Large intestine (tissue), 3 donors: ENCODE measurements at regions not wholly inside any gene's neighbourhood (a gene's known extent, or its start where the extent isn't known, plus 50 kb on each side); places are given as distances from the start of the nearest gene placed in this dataset.

ENCODE experiments used
- DNase-seq, 2 donors: peaks; one replicate each; pipeline versions ENCODE4 v3.0.0 to v3.0.0-alpha.2; 2013
- H3K27ac ChIP-seq: one replicate; pipeline ENCODE4 v1.5.1; 2013; ENCODE audit warnings: low read length
- H3K27me3 ChIP-seq: 2 replicates; pipeline ENCODE4 v1.6.1; 2013; ENCODE audit warnings: low read length; ENCODE audit not compliant: control insufficient read depth, insufficient read depth
- H3K36me3 ChIP-seq: 2 replicates; pipeline ENCODE4 v1.6.1; 2013; ENCODE audit warnings: low read length; ENCODE audit not compliant: control insufficient read depth, insufficient read depth
- H3K4me1 ChIP-seq: one replicate; pipeline ENCODE4 v1.6.1; 2013; ENCODE audit warnings: low read length; ENCODE audit not compliant: control insufficient read depth, insufficient read depth
- H3K4me3 ChIP-seq: one replicate; pipeline ENCODE4 v1.5.1; 2013; ENCODE audit warnings: low read length
- H3K9me3 ChIP-seq: one replicate; pipeline ENCODE4 v1.6.1; 2013; ENCODE audit warnings: mild to moderate bottlenecking, low read depth, low read length, moderate library complexity; ENCODE audit not compliant: control insufficient read depth
- WGBS: methylation state at CpG from one replicate; pipeline ENCODE4 v1.1.5; 2013; ENCODE audit warnings: low lambda C conversion rate; ENCODE audit not compliant: insufficient coverage; 5-methylcytosine and 5-hydroxymethylcytosine counted together

GRCh38 chr7:94054130-94054529, 50.0 kb upstream of the BET1 start:
- no peaks in the 10 kb centered on the region for H3K4me1 ChIP-seq
- H3K9me3 ChIP-seq = no peaks in the 10 kb centered on the region
- H3K36me3 ChIP-seq = no peaks in the 10 kb centered on the region
- peaks cover 9% of the 10 kb centered on the region for H3K27me3 ChIP-seq
- no peak overlapping the region for H3K4me3 ChIP-seq
- DNase-seq = no peak
- H3K27ac ChIP-seq = no peak overlapping the region
- WGBS = 94% methylated on average over 2 of the region's 4 CpGs

- DNase-seq = no peak
- no peaks in the 10 kb centered on the region for H3K9me3 ChIP-seq
These were observed 51.8 kb upstream of the BET1 start for GRCh38 chr7:94055963-94056362.

GRCh38 chr7:94056796-94057207, 52.6 kb upstream of the BET1 start:
- Histone ChIP-seq H3K9me3 (no peaks in the 10 kb centered on the region), H3K36me3 (no peaks in the 10 kb centered on the region), H3K27me3 (peaks cover 7% of the 10 kb centered on the region), H3K27ac (no peak overlapping the region), H3K4me3 (no peak overlapping the region), H3K4me1 (no peaks in the 10 kb centered on the region)
- DNase-seq = no peak
- WGBS = no CpG with 5 or more reads among the region's 3 CpGs

More at GRCh38 chr7:94055963-94056362, 51.8 kb upstream of the BET1 start:
- Histone ChIP-seq H3K4me3 (no peak overlapping the region), H3K4me1 (no peaks in the 10 kb centered on the region), H3K27ac (no peak overlapping the region), H3K36me3 (no peaks in the 10 kb centered on the region), H3K27me3 (peaks cover 8% of the 10 kb centered on the region)

- Histone ChIP-seq H3K27ac (no peak overlapping the region), H3K9me3 (no peaks in the 10 kb centered on the region), H3K4me1 (no peaks in the 10 kb centered on the region), H3K36me3 (no peaks in the 10 kb centered on the region), H3K4me3 (no peak overlapping the region), H3K27me3 (peaks cover 4% of the 10 kb centered on the region)
- no peak for DNase-seq
- WGBS = no CpG with 5 or more reads among the region's 4 CpGs
These were observed 53.8 kb upstream of the BET1 start for GRCh38 chr7:94057955-94058354.

- Histone ChIP-seq H3K27ac (no peak overlapping the region), H3K4me1 (no peaks in the 10 kb centered on the region), H3K27me3 (peaks cover 2% of the 10 kb centered on the region), H3K4me3 (no peak overlapping the region), H3K36me3 (no peaks in the 10 kb centered on the region), H3K9me3 (no peaks in the 10 kb centered on the region)
- DNase-seq = no peak
- WGBS = 10% methylated on average over 2 of the region's 5 CpGs
These were observed 55.6 kb upstream of the BET1 start for GRCh38 chr7:94059746-94060145.

- Histone ChIP-seq H3K9me3 (no peaks in the 10 kb centered on the region), H3K27me3 (peaks cover 2% of the 10 kb centered on the region), H3K27ac (no peak overlapping the region), H3K4me3 (no peak overlapping the region), H3K4me1 (no peaks in the 10 kb centered on the region), H3K36me3 (no peaks in the 10 kb centered on the region)
- no CpG with 5 or more reads among the region's 5 CpGs for WGBS
- no peak for DNase-seq
These were observed 56.6 kb upstream of the BET1 start for GRCh38 chr7:94060752-94061151.

GRCh38 chr7:94061326-94061725, 57.2 kb upstream of the BET1 start:
- no peaks in the 10 kb centered on the region for H3K36me3 ChIP-seq
- H3K9me3 ChIP-seq = no peaks in the 10 kb centered on the region
- 94% methylated on average over 2 of the region's 3 CpGs for WGBS
- no peak for DNase-seq
- no peak overlapping the region for H3K27ac ChIP-seq
- H3K27me3 ChIP-seq = peaks cover 2% of the 10 kb centered on the region
- H3K4me3 ChIP-seq = no peak overlapping the region
- H3K4me1 ChIP-seq = no peaks in the 10 kb centered on the region

- no peak for DNase-seq
- Histone ChIP-seq H3K4me3 (no peak overlapping the region), H3K27ac (no peak overlapping the region), H3K36me3 (no peaks in the 10 kb centered on the region), H3K9me3 (no peaks in the 10 kb centered on the region), H3K27me3 (peaks cover 2% of the 10 kb centered on the region), H3K4me1 (no peaks in the 10 kb centered on the region)
- no CpG with 5 or more reads among the region's 3 CpGs for WGBS
These were observed 58.2 kb upstream of the BET1 start for GRCh38 chr7:94062372-94062771.

GRCh38 chr7:94064541-94065191, 60.5 kb upstream of the BET1 start:
- H3K36me3 ChIP-seq = no peaks in the 10 kb centered on the region
- no peak overlapping the region for H3K4me3 ChIP-seq
- H3K27ac ChIP-seq = no peak overlapping the region
- DNase-seq = no peak
- no peaks in the 10 kb centered on the region for H3K9me3 ChIP-seq
- H3K27me3 ChIP-seq = peaks cover 1% of the 10 kb centered on the region
- 22% methylated on average over 1 of the region's 4 CpGs for WGBS
- no peaks in the 10 kb centered on the region for H3K4me1 ChIP-seq

- H3K27me3 ChIP-seq = no peaks in the 10 kb centered on the region
- no peak overlapping the region for H3K27ac ChIP-seq
- H3K4me1 ChIP-seq = no peaks in the 10 kb centered on the region
- no peaks in the 10 kb centered on the region for H3K36me3 ChIP-seq
- H3K9me3 ChIP-seq = no peaks in the 10 kb centered on the region
- no CpG with 5 or more reads among the region's 1 CpG for WGBS
- H3K4me3 ChIP-seq = no peak overlapping the region
- DNase-seq = no peak
These were observed 62.9 kb upstream of the BET1 start for GRCh38 chr7:94067047-94067446.

- Histone ChIP-seq H3K27ac (no peak overlapping the region), H3K27me3 (no peaks in the 10 kb centered on the region), H3K4me3 (no peak overlapping the region), H3K36me3 (no peaks in the 10 kb centered on the region), H3K9me3 (no peaks in the 10 kb centered on the region), H3K4me1 (no peaks in the 10 kb centered on the region)
- no peak for DNase-seq
- WGBS = 60% methylated on average over 1 of the region's 3 CpGs
These were observed 63.4 kb upstream of the BET1 start for GRCh38 chr7:94067506-94067905.
